ENCODE measurements at regions not wholly inside any gene's neighbourhood (a gene's known extent, or its start where the extent isn't known, plus 50 kb on each side); places are given as distances from the start of the nearest gene placed in this dataset.

GRCh38 chr3:88262527-88262926, 112.8 kb downstream of the C3orf38 start:
- ChIA-PET CTCF (no interaction called here), POLR2A (no interaction called here)
- Mint-ChIP-seq H3K4me1 (ENCODE audit: low read depth, unreplicated experiment) (no peaks in the 10 kb centered on the region), H3K36me3 (ENCODE audit: insufficient read depth, unreplicated experiment) (no peaks in the 10 kb centered on the region), H3K4me3 (ENCODE audit: unreplicated experiment) (no peak overlapping the region), H3K27ac (ENCODE audit: unreplicated experiment) (no peak overlapping the region), H3K9me3 (ENCODE audit: unreplicated experiment) (no peaks in the 10 kb centered on the region), H3K27me3 (ENCODE audit: insufficient read depth, unreplicated experiment) (peaks cover 3% of the 10 kb centered on the region)
- Histone ChIP-seq H3K9me3 (no peaks in the 10 kb centered on the region), H3K4me1 (no peaks in the 10 kb centered on the region), H3K27me3 (replicated peaks; ENCODE audit: control insufficient read depth, insufficient read depth, low read length) (no peaks in the 10 kb centered on the region), H3K4me3 (ENCODE audit: low read depth, low read length) (no peak overlapping the region), H3K36me3 (ENCODE audit: control insufficient read depth, insufficient read depth, low read length) (no peaks in the 10 kb centered on the region)
- no peak for TF ChIP-seq CTCF (IDR thresholded peaks at IDR 0.05; ENCODE audit: insufficient read depth in 1 of 2, low read depth in 1 of 2, low read length in 1 of 2, severe bottlenecking in 1 of 2, unreplicated experiment in 1 of 2)
- intact Hi-C loops (cut with micrococcal nuclease; ENCODE audit: unreplicated experiment) = no loop called here
- BruUV-seq (replicated peaks) = no TSS peak
- DNase-seq = no peak

GRCh38 chr3:88263417-88264100, 113.8 kb downstream of the C3orf38 start:
- TF ChIP-seq CTCF (IDR thresholded peaks at IDR 0.05; ENCODE audit: insufficient read depth in 1 of 2, low read depth in 1 of 2, low read length in 1 of 2, severe bottlenecking in 1 of 2, unreplicated experiment in 1 of 2) = no peak
- no peaks in the 10 kb centered on the region for H3K36me3 Mint-ChIP-seq (ENCODE audit: insufficient read depth, unreplicated experiment)
- intact Hi-C loops (cut with micrococcal nuclease; ENCODE audit: unreplicated experiment) = no loop called here
- POLR2A ChIA-PET = no interaction called here
- Histone ChIP-seq H3K4me3 (ENCODE audit: low read depth, low read length) (no peak overlapping the region), H3K27me3 (replicated peaks; ENCODE audit: control insufficient read depth, insufficient read depth, low read length) (no peaks in the 10 kb centered on the region), H3K9me3 (no peaks in the 10 kb centered on the region), H3K36me3 (ENCODE audit: control insufficient read depth, insufficient read depth, low read length) (no peaks in the 10 kb centered on the region), H3K4me1 (no peaks in the 10 kb centered on the region)
- H3K27ac Mint-ChIP-seq (ENCODE audit: unreplicated experiment) = no peak overlapping the region
- peaks cover 3% of the 10 kb centered on the region for H3K27me3 Mint-ChIP-seq (ENCODE audit: insufficient read depth, unreplicated experiment)
- no peak overlapping the region for H3K4me3 Mint-ChIP-seq (ENCODE audit: unreplicated experiment)
- CTCF ChIA-PET = no interaction called here
- H3K9me3 Mint-ChIP-seq (ENCODE audit: unreplicated experiment) = no peaks in the 10 kb centered on the region
- DNase-seq = no peak
- BruUV-seq (replicated peaks) = no TSS peak
- H3K4me1 Mint-ChIP-seq (ENCODE audit: low read depth, unreplicated experiment) = no peaks in the 10 kb centered on the region

- H3K36me3 ChIP-seq (ENCODE audit: control insufficient read depth, insufficient read depth, low read length) = no peaks in the 10 kb centered on the region
- ChIA-PET CTCF (no interaction called here), POLR2A (no interaction called here)
- no peak overlapping the region for H3K4me3 ChIP-seq (ENCODE audit: low read depth, low read length)
- Mint-ChIP-seq H3K9me3 (ENCODE audit: unreplicated experiment) (no peaks in the 10 kb centered on the region), H3K36me3 (ENCODE audit: insufficient read depth, unreplicated experiment) (no peaks in the 10 kb centered on the region), H3K4me1 (ENCODE audit: low read depth, unreplicated experiment) (no peaks in the 10 kb centered on the region), H3K27ac (ENCODE audit: unreplicated experiment) (no peak overlapping the region), H3K27me3 (ENCODE audit: insufficient read depth, unreplicated experiment) (peaks cover 3% of the 10 kb centered on the region), H3K4me3 (ENCODE audit: unreplicated experiment) (no peak overlapping the region)
- no peaks in the 10 kb centered on the region for H3K4me1 ChIP-seq
- no peaks in the 10 kb centered on the region for H3K27me3 ChIP-seq (replicated peaks; ENCODE audit: control insufficient read depth, insufficient read depth, low read length)
- intact Hi-C loops (cut with micrococcal nuclease; ENCODE audit: unreplicated experiment) = no loop called here
- no peak for DNase-seq
- no TSS peak for BruUV-seq (replicated peaks)
- no peaks in the 10 kb centered on the region for H3K9me3 ChIP-seq
- no peak for TF ChIP-seq CTCF (IDR thresholded peaks at IDR 0.05; ENCODE audit: insufficient read depth in 1 of 2, low read depth in 1 of 2, low read length in 1 of 2, severe bottlenecking in 1 of 2, unreplicated experiment in 1 of 2)
These were observed 117.7 kb downstream of the C3orf38 start for GRCh38 chr3:88267441-88267840.

Measured in Caco-2 (cell line).